Panc1 (cell line): ENCODE measurements at regions not wholly inside any gene's neighbourhood (a gene's known extent, or its start where the extent isn't known, plus 50 kb on each side); places are given as distances from the start of the nearest gene placed in this dataset.

Experiments
- ATAC-seq: fragments of 200-7000 bp; cut with Tn5 transposase; 2 replicates; pipeline ENCODE4 v1.9.1; 2020; ENCODE audit warnings: mild to moderate bottlenecking, moderate library complexity
- BruUV-seq: library from RNA; stranded (reverse); fragments of 400-500 nt; replicated peaks from 2 replicates; lab custom pipeline; 2021; lab: Mats Ljungman, UMichigan
- CTCF ChIA-PET: fragments of 300-600 bp; sonication (Branson Sonifier 250); formaldehyde crosslinking; loops from one replicate; lab custom pipeline; 2022; ENCODE audit warnings: antibody characterized with exemption; lab: Charles Lee
- POLR2A ChIA-PET: fragments of 300-600 bp; sonication (Branson Sonifier 250); formaldehyde crosslinking; loops from one replicate; lab custom pipeline; 2022; ENCODE audit warnings: antibody characterized with exemption; lab: Charles Lee
- DNase-seq: peaks from one replicate; pipeline ENCODE4 v3.0.0-alpha.2; 2010; ENCODE audit warnings: low read depth, low spot score
- H3K27ac ChIP-seq: 2 replicates; pipeline ENCODE4 v1.5.1; 2011; ENCODE audit warnings: mild to moderate bottlenecking, low read length, inconsistent platforms
- H3K27me3 ChIP-seq: fragments of 200-500 bp; sonication (Bioruptor generic); 2 replicates; pipeline ENCODE4 v1.6.0; 2014; ENCODE audit warnings: low read length, inconsistent platforms; ENCODE audit not compliant: control insufficient read depth, insufficient read depth
- H3K36me3 ChIP-seq: fragments of 200-500 bp; sonication (Bioruptor generic); 2 replicates; pipeline ENCODE4 v1.5.1; 2014; ENCODE audit warnings: inconsistent platforms, mild to moderate bottlenecking, low read length, moderate library complexity; ENCODE audit not compliant: control insufficient read depth, insufficient read depth
- H3K4me1 ChIP-seq: 2 replicates; pipeline ENCODE4 v1.5.1; 2011; ENCODE audit warnings: inconsistent platforms, mild to moderate bottlenecking, low read length, moderate library complexity; ENCODE audit not compliant: control insufficient read depth, insufficient read depth
- H3K4me3 ChIP-seq, 2 experiments: 2 replicates each; pipeline ENCODE4 v1.5.1; 2011 to 2012; ENCODE audit warnings: low read depth in 2 of 2, low read length in 2 of 2, mild to moderate bottlenecking in 2 of 2, inconsistent platforms in 1 of 2, moderate library complexity in 1 of 2
- H3K9me3 ChIP-seq: fragments of 200-500 bp; sonication (Bioruptor generic); 2 replicates; pipeline ENCODE4 v1.5.1; 2014; ENCODE audit warnings: low read depth, mild to moderate bottlenecking, inconsistent platforms, low read length, moderate library complexity; ENCODE audit not compliant: control insufficient read depth, insufficient read depth
- CTCF ChIP-seq: fragments of 450-650 bp; IDR thresholded peaks from 2 replicates; pipeline ENCODE4 v1.5.1; 2017; ENCODE audit warnings: mild to moderate bottlenecking
- POLR2AphosphoS5 ChIP-seq: IDR thresholded peaks from 2 replicates; pipeline ENCODE4 v1.6.1; 2012; ENCODE audit warnings: mild to moderate bottlenecking, low read depth, low read length, moderate library complexity
- REST ChIP-seq, 2 experiments: IDR thresholded peaks; 2 replicates each; pipeline ENCODE4 v1.6.1; 2011 to 2012; ENCODE audit warnings: low read depth in 2 of 2, control low read depth in 1 of 2, low read length in 1 of 2, mild to moderate bottlenecking in 1 of 2, moderate library complexity in 1 of 2; ENCODE audit not compliant: insufficient read depth in 1 of 2
- SIN3A ChIP-seq: IDR thresholded peaks from 2 replicates; pipeline ENCODE4 v1.6.1; 2012; ENCODE audit warnings: low read depth, mild to moderate bottlenecking, low read length, moderate library complexity, borderline replicate concordance; ENCODE audit not compliant: insufficient read depth
- TCF7L2 ChIP-seq: IDR thresholded peaks from 2 replicates; pipeline ENCODE4 v1.6.1; 2011; ENCODE audit warnings: mild to moderate bottlenecking, low read depth, low read length, inconsistent platforms
- in situ Hi-C: cut with HindIII; loops from 2 replicates; pipeline ENCODE4 v1.10.0; 2016; ENCODE audit warnings: low sequenced_read_pairs, low pct_unique_long_range_greater_than_20kb
- intact Hi-C: fragments of 100-400 bp; cut with micrococcal nuclease; formaldehyde crosslinking; loops from one replicate; pipeline ENCODE4 v1.10.0; 2022; ENCODE audit not compliant: unreplicated experiment

GRCh38 chr19:5286465-5287029 is 54.1 kb downstream of the PTPRS start:
- no peak for ATAC-seq
- no TSS peak for BruUV-seq
- DNase-seq: no peak
- in situ Hi-C loops (no loop called here), intact Hi-C loops (no loop called here)
- Histone ChIP-seq H3K4me1 (no peaks in the 10 kb centered on the region), H3K4me3 (no peak overlapping the region), H3K36me3 (no peaks in the 10 kb centered on the region), H3K27ac (no peak overlapping the region), H3K27me3 (no peaks in the 10 kb centered on the region), H3K9me3 (no peaks in the 10 kb centered on the region)
- CTCF ChIA-PET: no interaction called here
- TF ChIP-seq CTCF (no peak), SIN3A (no peak)
- POLR2A ChIA-PET: no interaction called here

- DNase-seq (no peak), ATAC-seq (no peak)
- Histone ChIP-seq H3K9me3 (no peaks in the 10 kb centered on the region), H3K4me1 (no peaks in the 10 kb centered on the region), H3K36me3 (no peaks in the 10 kb centered on the region), H3K4me3 (no peak overlapping the region), H3K27ac (no peak overlapping the region), H3K27me3 (no peaks in the 10 kb centered on the region)
- intact Hi-C loops (no loop called here), in situ Hi-C loops (no loop called here)
- TF ChIP-seq REST (IDR thresholded peaks at IDR 0.05; ENCODE audit: insufficient read depth in 1 of 2, low read depth in 2 of 2, low read length in 1 of 2): no peak
- no peak for TF ChIP-seq SIN3A
- no peak for TF ChIP-seq TCF7L2
- no peak for TF ChIP-seq CTCF
- no peak for TF ChIP-seq POLR2AphosphoS5
- BruUV-seq: no TSS peak
- POLR2A ChIA-PET: no interaction called here
- CTCF ChIA-PET: no interaction called here
These were observed 54.7 kb downstream of the PTPRS start for GRCh38 chr19:5285955-5286354.
